Keratinocyte (primary cell): ENCODE measurements at regions not wholly inside any gene's neighbourhood (a gene's known extent, or its start where the extent isn't known, plus 50 kb on each side); places are given as distances from the start of the nearest gene placed in this dataset.

Source experiments
- DNase-seq: peaks from one replicate; pipeline ENCODE4 v3.0.0-alpha.2; 2011; ENCODE audit warnings: low read depth, missing footprints, low spot score
- FAIRE-seq: peaks from 2 replicates; lab custom pipeline; 2011; peaks lifted over from hg19 to GRCh38; lab: Jason Lieb, UNC
- H2AFZ ChIP-seq: 2 replicates; pipeline ENCODE4 v1.6.0; 2012; ENCODE audit warnings: low read length, control low read depth, inconsistent platforms; ENCODE audit not compliant: control insufficient read depth
- H3K27ac ChIP-seq: 2 replicates; pipeline ENCODE4 v1.5.1; 2011; ENCODE audit warnings: low read length; ENCODE audit not compliant: control insufficient read depth, insufficient read depth
- H3K27me3 ChIP-seq: 3 replicates; pipeline ENCODE4 v1.6.0; 2011; ENCODE audit warnings: low read length; ENCODE audit not compliant: control insufficient read depth, insufficient read depth; ENCODE audit errors: extremely low read depth
- H3K36me3 ChIP-seq, 2 experiments: 2 replicates in 1 of 2; 3 replicates in 1 of 2; pipeline ENCODE4 v1.5.1; 2011; ENCODE audit warnings: low read length in 2 of 2, mild to moderate bottlenecking in 1 of 2; ENCODE audit not compliant: control insufficient read depth in 2 of 2, insufficient read depth in 2 of 2; ENCODE audit errors: extremely low read depth in 1 of 2
- H3K4me1 ChIP-seq: 3 replicates; pipeline ENCODE4 v1.5.1; 2011; ENCODE audit warnings: low read length; ENCODE audit not compliant: control insufficient read depth, insufficient read depth; ENCODE audit errors: extremely low read depth
- H3K4me2 ChIP-seq: 3 replicates; pipeline ENCODE4 v1.6.0; 2011; ENCODE audit warnings: low read depth, low read length; ENCODE audit not compliant: control insufficient read depth, insufficient read depth; ENCODE audit errors: extremely low read depth
- H3K4me3 ChIP-seq, 3 experiments: fragments of 200-600 bp in 1 of 3; sonication (generic) in 1 of 3; 2 replicates in 2 of 3; 3 replicates in 1 of 3; pipeline ENCODE4 v1.5.1; 2011 to 2016; ENCODE audit warnings: low read length in 3 of 3, mild to moderate bottlenecking in 3 of 3, control low read depth in 2 of 3, inconsistent platforms in 1 of 3, low read depth in 1 of 3, mixed read lengths in 1 of 3, mixed run types in 1 of 3, moderate library complexity in 1 of 3; ENCODE audit not compliant: control insufficient read depth in 2 of 3, insufficient read depth in 2 of 3; ENCODE audit errors: extremely low read depth in 1 of 3
- H3K79me2 ChIP-seq: 2 replicates; pipeline ENCODE4 v1.6.0; 2012; ENCODE audit warnings: low read length; ENCODE audit not compliant: control insufficient read depth, insufficient read depth
- H3K9ac ChIP-seq: 3 replicates; pipeline ENCODE4 v1.6.0; 2011; ENCODE audit warnings: low read length; ENCODE audit not compliant: control insufficient read depth, insufficient read depth; ENCODE audit errors: extremely low read depth
- H3K9me1 ChIP-seq: 3 replicates; pipeline ENCODE4 v1.6.0; 2011; ENCODE audit warnings: low read length; ENCODE audit not compliant: control insufficient read depth, insufficient read depth; ENCODE audit errors: extremely low read depth
- H3K9me3 ChIP-seq: 2 replicates; pipeline ENCODE4 v1.5.1; 2012; ENCODE audit warnings: low read depth, low read length; ENCODE audit not compliant: control insufficient read depth
- H4K20me1 ChIP-seq: 3 replicates; pipeline ENCODE4 v1.6.0; 2011; ENCODE audit warnings: low read length; ENCODE audit not compliant: control insufficient read depth, insufficient read depth; ENCODE audit errors: extremely low read depth
- EZH2 ChIP-seq: IDR thresholded peaks from one replicate; pipeline ENCODE4 v1.6.1; 2012; ENCODE audit warnings: inconsistent platforms, mild to moderate bottlenecking, low read length, moderate library complexity
- dilution Hi-C: fragments of 300-500 bp; cut with MboI; formaldehyde crosslinking; loops from one replicate; pipeline ENCODE4 v1.7.0; 2020; ENCODE audit warnings: low sequenced_read_pairs; ENCODE audit not compliant: extremely low pct_ligation_motif_present
- TF ChIP-seq, protein P1 (sequence below), 3 experiments: IDR thresholded peaks in 1 of 3; conservative IDR thresholded peaks in 1 of 3; optimal IDR thresholded peaks in 1 of 3; 2 replicates in 2 of 3; 3 replicates in 1 of 3; pipeline versions ENCODE3 to v1.5.1; 2011; ENCODE audit warnings: low read length in 3 of 3, mild to moderate bottlenecking in 3 of 3, moderate library complexity in 2 of 3, control low read depth in 1 of 3, inconsistent platforms in 1 of 3; ENCODE audit not compliant: insufficient read depth in 2 of 3; ENCODE audit errors: extremely low read depth in 1 of 3

- H3K27ac ChIP-seq = no peak overlapping the region
- TF ChIP-seq EZH2 = no peak
- TF ChIP-seq, protein P1, sequence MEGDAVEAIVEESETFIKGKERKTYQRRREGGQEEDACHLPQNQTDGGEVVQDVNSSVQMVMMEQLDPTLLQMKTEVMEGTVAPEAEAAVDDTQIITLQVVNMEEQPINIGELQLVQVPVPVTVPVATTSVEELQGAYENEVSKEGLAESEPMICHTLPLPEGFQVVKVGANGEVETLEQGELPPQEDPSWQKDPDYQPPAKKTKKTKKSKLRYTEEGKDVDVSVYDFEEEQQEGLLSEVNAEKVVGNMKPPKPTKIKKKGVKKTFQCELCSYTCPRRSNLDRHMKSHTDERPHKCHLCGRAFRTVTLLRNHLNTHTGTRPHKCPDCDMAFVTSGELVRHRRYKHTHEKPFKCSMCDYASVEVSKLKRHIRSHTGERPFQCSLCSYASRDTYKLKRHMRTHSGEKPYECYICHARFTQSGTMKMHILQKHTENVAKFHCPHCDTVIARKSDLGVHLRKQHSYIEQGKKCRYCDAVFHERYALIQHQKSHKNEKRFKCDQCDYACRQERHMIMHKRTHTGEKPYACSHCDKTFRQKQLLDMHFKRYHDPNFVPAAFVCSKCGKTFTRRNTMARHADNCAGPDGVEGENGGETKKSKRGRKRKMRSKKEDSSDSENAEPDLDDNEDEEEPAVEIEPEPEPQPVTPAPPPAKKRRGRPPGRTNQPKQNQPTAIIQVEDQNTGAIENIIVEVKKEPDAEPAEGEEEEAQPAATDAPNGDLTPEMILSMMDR (optimal IDR thresholded peaks at IDR 0.05 in 1 of 3, IDR thresholded peaks at IDR 0.05 in 1 of 3, conservative IDR thresholded peaks at IDR 0.05 in 1 of 3; ENCODE audit: extremely low read depth in 1 of 3, insufficient read depth in 2 of 3, low read length in 3 of 3) = no peak
- no peaks in the 10 kb centered on the region for H4K20me1 ChIP-seq
- no peaks in the 10 kb centered on the region for H3K9me3 ChIP-seq
- H3K36me3 ChIP-seq = no peaks in the 10 kb centered on the region
- DNase-seq = peak; percentile 2
- dilution Hi-C loops = no loop called here
- no peaks in the 10 kb centered on the region for H3K9me1 ChIP-seq
- no peak overlapping the region for H2AFZ ChIP-seq
- H3K27me3 ChIP-seq = no peaks in the 10 kb centered on the region
- no peak overlapping the region for H3K4me3 ChIP-seq
- H3K4me2 ChIP-seq = no peak overlapping the region
- no peak overlapping the region for H3K9ac ChIP-seq
- no peak for FAIRE-seq
- no peaks in the 10 kb centered on the region for H3K79me2 ChIP-seq
- H3K4me1 ChIP-seq = peaks cover 3% of the 10 kb centered on the region
Measured at GRCh38 chr5:61884252-61884855, 421.7 kb upstream of the KIF2A start.

DNA sequence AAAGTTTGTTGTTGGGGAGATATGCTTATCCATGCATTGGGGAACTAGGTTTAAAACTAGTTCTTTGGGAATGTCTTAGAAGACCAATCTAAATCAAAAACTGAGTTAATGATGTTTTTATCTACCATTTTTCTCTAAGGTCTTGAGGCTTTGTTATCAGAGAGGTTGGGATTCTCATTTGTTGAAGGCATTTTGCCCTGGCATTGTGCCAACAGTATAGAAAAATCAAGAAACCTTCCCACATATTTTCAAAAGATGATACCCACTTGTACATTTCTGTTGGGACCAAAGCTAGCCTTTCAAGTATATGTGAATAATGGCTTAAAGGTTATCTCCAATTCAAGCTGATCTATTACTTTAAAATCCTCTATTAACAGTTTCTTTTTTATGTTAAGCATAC lies 419.8 kb upstream of the KIF2A start:
- H4K20me1 ChIP-seq = no peaks in the 10 kb centered on the region
- no peak overlapping the region for H3K9ac ChIP-seq
- no peaks in the 10 kb centered on the region for H3K9me1 ChIP-seq
- no peaks in the 10 kb centered on the region for H3K79me2 ChIP-seq
- TF ChIP-seq EZH2 = no peak
- TF ChIP-seq, protein P1 (optimal IDR thresholded peaks at IDR 0.05 in 1 of 3, IDR thresholded peaks at IDR 0.05 in 1 of 3, conservative IDR thresholded peaks at IDR 0.05 in 1 of 3; ENCODE audit: extremely low read depth in 1 of 3, insufficient read depth in 2 of 3, low read length in 3 of 3) = no peak
- H3K4me1 ChIP-seq = peaks cover 3% of the 10 kb centered on the region
- H3K9me3 ChIP-seq = no peaks in the 10 kb centered on the region
- H3K36me3 ChIP-seq = no peaks in the 10 kb centered on the region
- dilution Hi-C loops = no loop called here
- FAIRE-seq (no peak), DNase-seq (no peak)
- H3K4me2 ChIP-seq = no peak overlapping the region
- H3K27me3 ChIP-seq = no peaks in the 10 kb centered on the region
- no peak overlapping the region for H2AFZ ChIP-seq
- H3K4me3 ChIP-seq = no peak overlapping the region
- no peak overlapping the region for H3K27ac ChIP-seq
